ENCODE measurements at regions not wholly inside any gene's neighbourhood (a gene's known extent, or its start where the extent isn't known, plus 50 kb on each side); places are given as distances from the start of the nearest gene placed in this dataset.

- no peak for TF ChIP-seq CUX1 (IDR thresholded peaks at IDR 0.05; ENCODE audit: insufficient replicate concordance, low read depth, low read length)
- TF ChIP-seq SREBF1 (IDR thresholded peaks at IDR 0.05; ENCODE audit: low read length): no peak
- no peak for TF ChIP-seq PRDM15 (CRISPR knock-in tag; IDR thresholded peaks at IDR 0.05)
- TF ChIP-seq POLR2AphosphoS2 (IDR thresholded peaks at IDR 0.05; ENCODE audit: low read depth, low read length): no peak
Observed at GRCh38 chr9:118961857-118962256, 407.4 kb downstream of the BRINP1 start (continued).

Data from GM12878 (cell line).